Mesendoderm (in vitro differentiated cells): ENCODE measurements at regions not wholly inside any gene's neighbourhood (a gene's known extent, or its start where the extent isn't known, plus 50 kb on each side); places are given as distances from the start of the nearest gene placed in this dataset.

ENCODE experiments used
- DNase-seq: peaks from one replicate; pipeline ENCODE4 v3.0.0; 2013
- H2AK5ac ChIP-seq: 2 replicates; pipeline ENCODE4 v1.6.1; 2013; ENCODE audit warnings: low read length, inconsistent platforms
- H2BK120ac ChIP-seq: 2 replicates; pipeline ENCODE4 v1.6.1; 2013; ENCODE audit warnings: low read depth, mild to moderate bottlenecking, low read length, moderate library complexity, mixed read lengths
- H2BK15ac ChIP-seq: replicated peaks from 2 replicates; pipeline ENCODE4 v1.6.1; 2013; ENCODE audit warnings: low read depth, mild to moderate bottlenecking, moderate library complexity
- H2BK5ac ChIP-seq: 2 replicates; pipeline ENCODE4 v1.6.1; 2013; ENCODE audit warnings: low read length, inconsistent platforms
- H3K18ac ChIP-seq: 2 replicates; pipeline ENCODE4 v1.6.1; 2013; ENCODE audit warnings: mild to moderate bottlenecking, low read length, mixed read lengths
- H3K23ac ChIP-seq: one replicate; pipeline ENCODE4 v1.6.1; 2013; ENCODE audit warnings: low read length
- H3K27ac ChIP-seq: 2 replicates; pipeline ENCODE4 v1.5.1; 2013; ENCODE audit warnings: low read depth, mild to moderate bottlenecking, inconsistent platforms, low read length, moderate library complexity
- H3K27me3 ChIP-seq: 2 replicates; pipeline ENCODE4 v1.6.1; 2013; ENCODE audit warnings: low read length, control low read depth, mild to moderate bottlenecking, inconsistent platforms; ENCODE audit not compliant: insufficient read depth, poor library complexity
- H3K36me3 ChIP-seq: 2 replicates; pipeline ENCODE4 v1.6.1; 2013; ENCODE audit warnings: low read length, inconsistent platforms; ENCODE audit not compliant: control insufficient read depth, insufficient read depth
- H3K4ac ChIP-seq: one replicate; pipeline ENCODE4 v1.6.1; 2013; ENCODE audit warnings: low read depth, mild to moderate bottlenecking, low read length, moderate library complexity
- H3K4me1 ChIP-seq: 2 replicates; pipeline ENCODE4 v1.6.1; 2013; ENCODE audit warnings: low read depth, low read length, inconsistent platforms; ENCODE audit not compliant: control insufficient read depth
- H3K4me2 ChIP-seq: 2 replicates; pipeline ENCODE4 v1.6.1; 2013; ENCODE audit warnings: low read length
- H3K4me3 ChIP-seq: 2 replicates; pipeline ENCODE4 v1.5.1; 2013; ENCODE audit warnings: mild to moderate bottlenecking, low read length
- H3K56ac ChIP-seq: one replicate; pipeline ENCODE4 v1.6.1; 2013; ENCODE audit warnings: low read length
- H3K79me1 ChIP-seq: 2 replicates; pipeline ENCODE4 v1.6.1; 2013; ENCODE audit warnings: low read length, inconsistent platforms
- H3K79me2 ChIP-seq: 2 replicates; pipeline ENCODE4 v1.6.1; 2013; ENCODE audit warnings: mild to moderate bottlenecking, low read length; ENCODE audit not compliant: control insufficient read depth, insufficient read depth
- H3K9ac ChIP-seq: 2 replicates; pipeline ENCODE4 v1.6.1; 2013; ENCODE audit warnings: low read length, inconsistent platforms
- H4K5ac ChIP-seq: one replicate; pipeline ENCODE4 v1.6.1; 2013; ENCODE audit warnings: low read length
- H4K8ac ChIP-seq: one replicate; pipeline ENCODE4 v1.6.1; 2013; ENCODE audit warnings: low read depth, mild to moderate bottlenecking, control low read depth, low read length, moderate library complexity
- WGBS: extraction: QIAGEN DNeasy Blood & Tissue Kit; methylation state at CpG from one replicate; pipeline ENCODE4 v1.1.7; 2013; ENCODE audit warnings: low lambda C conversion rate, missing lambda C conversion rate; ENCODE audit not compliant: insufficient coverage; ENCODE audit errors: extremely low coverage; 5-methylcytosine and 5-hydroxymethylcytosine counted together

DNA sequence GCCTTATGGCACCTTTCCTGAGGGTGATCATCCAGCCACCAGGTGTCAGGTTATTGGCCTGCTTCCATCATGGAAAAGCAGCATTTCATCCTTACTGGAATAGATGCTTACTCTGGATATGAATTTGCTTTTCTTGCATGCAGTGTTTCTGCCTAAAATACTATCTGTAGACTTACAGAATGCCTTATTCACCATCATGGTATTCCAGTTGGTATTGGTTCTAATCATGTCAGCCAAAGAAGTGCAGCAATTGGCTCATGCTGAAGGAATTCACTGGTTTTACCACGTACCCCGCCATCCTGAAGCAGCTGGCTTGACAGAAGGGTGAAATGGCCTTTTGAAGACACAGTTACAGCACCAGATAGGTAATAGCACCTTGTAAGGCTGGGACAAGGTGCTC lies 194.2 kb downstream of the AASDHPPT start:
- Histone ChIP-seq H2BK120ac (no peak overlapping the region), H2AK5ac (no peak overlapping the region), H3K79me2 (no peaks in the 10 kb centered on the region), H3K18ac (no peak overlapping the region), H3K4me2 (no peak overlapping the region), H3K9ac (no peak overlapping the region), H3K27ac (no peak overlapping the region), H4K8ac (no peak overlapping the region), H3K36me3 (no peaks in the 10 kb centered on the region), H3K4me1 (no peaks in the 10 kb centered on the region), H3K4ac (no peak overlapping the region), H2BK15ac (no peak overlapping the region), H3K56ac (no peak overlapping the region), H4K5ac (no peak overlapping the region), H2BK5ac (no peak overlapping the region), H3K23ac (no peak overlapping the region), H3K27me3 (no peaks in the 10 kb centered on the region), H3K79me1 (no peaks in the 10 kb centered on the region), H3K4me3 (no peak overlapping the region)
- no CpG with 5 or more reads among the region's 2 CpGs for WGBS
- no peak for DNase-seq

DNA sequence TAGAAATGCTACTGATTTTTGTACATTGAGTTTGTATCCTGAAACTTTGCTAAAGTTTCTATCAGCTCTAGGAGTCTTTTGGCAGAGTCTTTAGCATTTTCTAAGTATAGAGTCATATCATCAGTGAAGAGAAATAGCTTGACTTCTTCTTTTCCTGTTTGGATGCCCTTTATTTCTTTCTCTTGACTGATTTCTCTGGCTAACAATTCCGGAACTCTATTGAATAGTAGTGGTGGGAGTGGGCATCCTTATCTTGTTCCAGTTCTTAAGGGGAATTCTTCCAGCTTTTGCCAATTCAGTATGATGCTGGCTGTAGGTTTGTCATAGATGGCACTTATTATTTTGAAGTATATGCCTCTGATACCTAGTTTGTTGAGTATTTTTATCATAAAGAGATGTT lies 197.7 kb downstream of the AASDHPPT start:
- no CpG with 5 or more reads among the region's 1 CpG for WGBS
- H2BK120ac ChIP-seq: no peak overlapping the region

DNA sequence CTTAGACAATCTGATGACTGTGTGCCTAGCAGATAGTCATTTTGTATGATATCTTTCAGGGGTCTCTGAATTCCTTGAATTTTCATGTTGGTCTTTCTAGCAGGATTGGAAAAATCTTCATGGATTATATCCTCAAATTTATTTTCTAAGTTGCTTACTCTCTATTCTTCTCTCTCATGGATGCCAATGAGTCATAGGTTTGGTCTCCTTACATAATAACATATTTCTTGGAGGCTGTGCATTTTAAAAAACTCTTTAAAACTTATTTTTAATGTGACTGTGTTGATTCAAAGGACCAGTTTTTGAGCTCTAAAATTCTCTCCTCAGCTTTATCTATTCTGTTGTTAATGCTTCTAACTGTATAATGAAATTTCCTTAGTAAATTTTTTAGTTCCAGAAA lies 198.7 kb downstream of the AASDHPPT start:
- Histone ChIP-seq H3K4me3 (no peak overlapping the region), H3K18ac (no peak overlapping the region), H4K8ac (no peak overlapping the region), H2BK15ac (no peak overlapping the region), H2AK5ac (no peak overlapping the region), H3K4me1 (no peaks in the 10 kb centered on the region), H3K4me2 (no peak overlapping the region), H3K27me3 (no peaks in the 10 kb centered on the region), H3K27ac (no peak overlapping the region), H2BK5ac (no peak overlapping the region), H3K79me1 (no peaks in the 10 kb centered on the region), H4K5ac (no peak overlapping the region), H3K9ac (no peak overlapping the region), H3K4ac (no peak overlapping the region), H3K23ac (no peak overlapping the region), H2BK120ac (no peak overlapping the region), H3K56ac (no peak overlapping the region), H3K79me2 (no peaks in the 10 kb centered on the region), H3K36me3 (no peaks in the 10 kb centered on the region)
- no peak for DNase-seq

More for the DNA sequence above, 197.7 kb downstream of the AASDHPPT start:
- Histone ChIP-seq H3K36me3 (no peaks in the 10 kb centered on the region), H3K79me2 (no peaks in the 10 kb centered on the region), H3K27ac (no peak overlapping the region), H3K4me3 (no peak overlapping the region), H4K5ac (no peak overlapping the region), H3K18ac (no peak overlapping the region), H3K23ac (no peak overlapping the region), H3K79me1 (no peaks in the 10 kb centered on the region), H2AK5ac (no peak overlapping the region), H3K9ac (no peak overlapping the region), H4K8ac (no peak overlapping the region), H3K4ac (no peak overlapping the region), H3K56ac (no peak overlapping the region), H2BK15ac (no peak overlapping the region), H3K4me2 (no peak overlapping the region), H3K4me1 (no peaks in the 10 kb centered on the region), H3K27me3 (no peaks in the 10 kb centered on the region), H2BK5ac (no peak overlapping the region)
- DNase-seq: no peak

DNA sequence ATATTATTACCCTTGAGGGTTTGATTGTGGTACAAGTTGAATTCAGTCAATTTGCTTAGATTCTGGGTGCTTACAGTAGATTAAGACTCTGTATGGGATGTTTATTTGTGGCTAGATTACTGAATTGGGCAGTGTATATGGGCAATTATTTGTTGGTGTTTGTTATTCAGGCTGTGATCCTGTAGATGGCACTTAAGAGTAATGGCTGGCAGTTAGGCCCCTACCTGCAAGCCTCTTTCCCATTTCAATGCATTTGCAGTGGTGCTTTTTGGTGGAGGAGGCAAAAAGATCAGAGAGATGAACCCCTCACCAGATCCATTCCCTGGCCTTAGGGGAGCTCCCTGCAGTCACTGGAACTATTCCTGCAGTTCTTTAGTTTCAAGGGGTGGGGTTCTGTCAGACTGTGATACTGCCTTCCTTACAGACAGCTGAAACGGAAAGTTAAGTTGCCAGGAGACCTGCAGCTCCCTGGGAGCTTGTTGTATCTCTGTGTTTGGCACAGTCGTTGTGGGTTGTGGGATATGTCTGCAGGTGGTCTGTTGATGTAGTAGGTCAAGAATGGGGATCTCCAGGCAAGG lies 199.5 kb downstream of the AASDHPPT start:
- Histone ChIP-seq H3K4me3 (no peak overlapping the region), H3K56ac (no peak overlapping the region), H3K27ac (no peak overlapping the region), H3K4me2 (no peak overlapping the region), H3K4ac (no peak overlapping the region), H2BK120ac (no peak overlapping the region), H2AK5ac (no peak overlapping the region), H4K8ac (no peak overlapping the region), H4K5ac (no peak overlapping the region), H3K36me3 (no peaks in the 10 kb centered on the region), H3K79me1 (no peaks in the 10 kb centered on the region), H3K9ac (no peak overlapping the region), H3K79me2 (no peaks in the 10 kb centered on the region), H3K18ac (no peak overlapping the region), H2BK15ac (no peak overlapping the region), H3K27me3 (no peaks in the 10 kb centered on the region), H2BK5ac (no peak overlapping the region), H3K4me1 (no peaks in the 10 kb centered on the region), H3K23ac (no peak overlapping the region)
- DNase-seq: peak; percentile 55
- no CpG with 5 or more reads among the region's 2 CpGs for WGBS

DNA sequence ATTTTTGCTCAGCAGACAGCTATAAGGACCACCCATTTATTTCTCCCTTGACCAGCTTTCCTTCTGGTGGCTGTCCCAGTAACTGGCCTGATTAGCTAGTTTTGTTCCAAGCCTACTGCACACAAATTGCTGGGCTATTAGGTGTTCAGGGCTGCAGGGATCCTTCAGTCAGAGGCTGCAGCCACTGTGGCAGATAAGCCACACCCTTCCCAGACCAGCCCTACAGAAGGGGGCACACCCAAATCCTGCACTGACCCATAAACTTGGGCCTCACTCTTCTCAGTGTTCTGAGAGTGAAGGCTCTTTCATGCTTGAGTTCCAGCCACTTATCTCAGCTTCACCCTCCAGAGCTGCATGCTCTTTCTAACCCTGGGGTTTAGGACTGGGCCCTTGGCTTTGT lies 200.0 kb downstream of the AASDHPPT start:
- no peaks in the 10 kb centered on the region for H3K36me3 ChIP-seq
- no peaks in the 10 kb centered on the region for H3K27me3 ChIP-seq
- no peaks in the 10 kb centered on the region for H3K79me2 ChIP-seq
- H3K23ac ChIP-seq: no peak overlapping the region
- H2AK5ac ChIP-seq: no peak overlapping the region
- H2BK120ac ChIP-seq: no peak overlapping the region
- no peak for DNase-seq
- H2BK5ac ChIP-seq: no peak overlapping the region
- H3K56ac ChIP-seq: no peak overlapping the region
- H3K4me3 ChIP-seq: no peak overlapping the region
- H4K8ac ChIP-seq: no peak overlapping the region
- H3K27ac ChIP-seq: no peak overlapping the region
- no peak overlapping the region for H4K5ac ChIP-seq
- no peaks in the 10 kb centered on the region for H3K4me1 ChIP-seq
- no peak overlapping the region for H2BK15ac ChIP-seq
- no peak overlapping the region for H3K4ac ChIP-seq
- H3K4me2 ChIP-seq: no peak overlapping the region
- no peak overlapping the region for H3K18ac ChIP-seq
- no peaks in the 10 kb centered on the region for H3K79me1 ChIP-seq
- H3K9ac ChIP-seq: no peak overlapping the region

DNA sequence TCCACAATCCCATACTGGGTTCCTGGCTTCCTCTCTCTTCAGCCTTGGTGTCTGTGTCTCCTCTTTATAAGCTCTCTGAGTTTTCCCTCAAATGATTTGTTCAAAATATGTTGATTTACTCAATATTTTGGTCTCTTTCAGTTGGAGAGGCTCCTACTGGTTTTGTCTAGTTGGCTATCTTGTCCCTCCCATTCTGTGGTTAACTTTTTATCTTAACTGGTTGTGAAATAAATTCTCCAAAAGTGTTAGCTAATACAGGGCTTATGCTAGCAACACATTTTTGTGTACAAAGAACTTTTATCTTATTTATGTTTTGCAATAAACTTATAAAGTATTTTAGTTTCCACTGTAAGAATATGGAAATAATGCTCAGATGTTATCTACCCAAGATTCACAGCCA lies 200.9 kb downstream of the AASDHPPT start:
- no peak overlapping the region for H3K56ac ChIP-seq
- no peak overlapping the region for H2BK15ac ChIP-seq
- H2BK120ac ChIP-seq: no peak overlapping the region
- no peak overlapping the region for H3K27ac ChIP-seq
- no peak overlapping the region for H4K5ac ChIP-seq
- no peak overlapping the region for H3K23ac ChIP-seq
- H3K18ac ChIP-seq: no peak overlapping the region
- no peak overlapping the region for H2BK5ac ChIP-seq
- H3K79me1 ChIP-seq: no peaks in the 10 kb centered on the region
- no peak for DNase-seq
- no peak overlapping the region for H3K4ac ChIP-seq
- H3K36me3 ChIP-seq: no peaks in the 10 kb centered on the region
- H2AK5ac ChIP-seq: no peak overlapping the region
- no peaks in the 10 kb centered on the region for H3K79me2 ChIP-seq
- no peaks in the 10 kb centered on the region for H3K27me3 ChIP-seq
- H3K4me1 ChIP-seq: no peaks in the 10 kb centered on the region
- H3K9ac ChIP-seq: no peak overlapping the region
- no peak overlapping the region for H3K4me3 ChIP-seq
- H4K8ac ChIP-seq: no peak overlapping the region
- H3K4me2 ChIP-seq: no peak overlapping the region
